Endothelial cell of hepatic sinusoid (primary cell): ENCODE measurements at regions not wholly inside any gene's neighbourhood (a gene's known extent, or its start where the extent isn't known, plus 50 kb on each side); places are given as distances from the start of the nearest gene placed in this dataset.

Source experiments
- in situ Hi-C: cut with HindIII; loops from 2 replicates; pipeline ENCODE4 v1.10.0; 2017; ENCODE audit warnings: low sequenced_read_pairs

DNA sequence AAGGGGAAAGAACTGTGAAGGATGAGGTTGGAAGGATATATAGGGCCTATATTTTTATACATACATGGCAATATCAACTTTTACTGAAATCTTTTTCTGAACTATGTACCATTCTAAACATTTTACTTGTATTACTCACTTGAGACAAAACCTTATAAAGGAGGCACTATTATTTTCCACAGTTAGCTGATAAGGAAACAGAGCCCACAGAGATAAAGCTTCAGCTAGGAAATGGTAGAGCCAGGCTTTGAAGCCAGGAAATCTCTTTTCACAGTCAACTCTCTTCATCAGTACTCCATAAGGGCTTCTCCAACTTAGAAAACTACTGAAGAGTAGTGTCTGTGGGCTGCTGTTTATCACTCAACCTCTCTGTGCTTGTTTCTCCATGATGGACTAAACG is 613.7 kb downstream of the PRELID2 start:
- in situ Hi-C loops, result no loop called here

DNA sequence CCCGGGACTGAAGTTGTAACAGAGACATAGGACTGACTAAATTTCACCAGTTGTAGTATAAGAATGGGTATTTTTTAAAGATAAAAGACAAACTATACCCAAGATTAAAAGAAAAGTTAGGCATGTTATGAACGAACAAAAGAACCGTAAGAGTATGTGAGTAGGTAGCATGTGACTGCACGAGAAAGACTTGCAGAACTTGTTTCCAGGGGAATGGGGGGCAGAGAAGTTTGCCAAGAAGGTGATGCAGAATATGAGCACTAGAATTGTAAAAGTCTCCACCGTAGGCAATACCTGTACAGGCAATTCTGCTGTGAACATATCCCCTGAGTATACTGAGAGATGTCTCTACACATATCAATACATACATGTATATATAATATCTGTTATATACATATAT is 614.7 kb downstream of the PRELID2 start:
- in situ Hi-C loops, result no loop called here

DNA sequence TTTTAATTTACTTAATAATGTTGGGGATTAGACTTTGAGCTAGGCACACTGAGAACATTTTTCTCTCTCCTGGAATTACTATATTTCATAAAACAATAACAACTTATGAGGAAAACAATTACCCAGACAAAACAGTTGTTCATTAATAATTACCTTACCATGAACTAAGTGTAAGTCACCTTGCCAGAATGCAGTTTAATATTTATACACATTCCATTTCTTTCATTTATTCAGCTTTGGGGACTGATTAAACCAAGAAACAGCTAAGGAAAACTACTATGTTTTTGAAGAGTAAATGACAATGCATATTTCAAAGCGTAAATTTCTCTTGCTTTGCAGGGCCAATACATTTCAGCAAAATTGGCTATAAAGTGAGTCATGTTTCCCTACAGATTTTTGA is 616.2 kb downstream of the PRELID2 start:
- in situ Hi-C loops, result no loop called here

DNA sequence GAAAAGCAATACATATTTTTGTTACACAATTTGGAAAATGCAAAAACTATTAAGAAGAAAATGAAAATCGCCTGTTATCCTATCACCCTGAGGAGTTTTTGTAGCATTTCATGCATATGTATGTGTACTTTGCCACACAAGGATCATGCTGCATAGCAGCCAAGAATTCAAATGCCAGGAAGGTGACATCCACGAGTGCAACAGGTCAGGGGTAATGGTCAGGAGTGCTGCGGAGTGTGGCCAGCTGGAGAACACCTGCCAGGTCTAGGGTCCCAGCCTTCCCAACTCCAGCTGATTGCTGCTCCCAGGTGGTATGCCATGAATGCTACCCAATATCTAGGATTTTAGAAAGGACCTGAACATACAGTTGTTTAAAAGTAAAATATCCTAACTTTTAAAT is 617.1 kb downstream of the PRELID2 start:
- in situ Hi-C loops, result no loop called here

DNA sequence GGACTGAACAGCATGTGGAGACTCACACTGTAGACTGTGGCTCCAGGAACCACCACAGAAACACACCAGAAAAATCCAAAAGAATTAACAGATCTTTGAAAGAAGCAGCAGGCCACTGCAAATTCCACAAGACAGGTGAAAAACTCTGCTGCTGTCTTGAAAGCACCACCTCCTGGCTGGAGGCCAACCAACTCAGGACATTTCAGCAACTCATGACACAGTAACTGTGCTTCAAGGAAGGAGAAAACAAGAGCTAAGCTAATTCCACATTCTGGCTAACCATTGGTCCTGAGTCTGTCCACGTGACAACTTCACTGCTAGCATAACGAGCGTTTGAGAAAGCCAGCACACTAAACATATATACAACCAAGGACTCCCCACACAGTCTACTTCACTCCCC is 625.1 kb downstream of the PRELID2 start:
- in situ Hi-C loops, result no loop called here

DNA sequence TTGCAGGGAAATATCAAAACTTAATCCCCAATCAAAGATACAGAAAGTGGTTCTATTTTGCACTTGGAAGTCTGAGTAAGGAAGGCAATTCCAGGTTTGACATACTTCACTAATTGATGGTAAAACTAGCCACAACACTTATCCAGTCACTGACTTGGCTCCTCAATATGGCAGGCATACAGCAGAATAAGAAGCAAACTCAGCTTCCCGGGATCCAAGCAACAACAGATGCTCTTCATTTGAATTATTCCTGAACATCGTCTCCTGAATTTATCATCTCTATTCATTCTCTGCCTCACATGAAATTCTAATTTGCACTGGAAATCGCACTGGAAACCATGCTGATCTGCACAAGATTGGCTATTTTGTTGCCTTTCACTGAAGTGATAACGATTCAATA is 629.6 kb downstream of the PRELID2 start:
- in situ Hi-C loops, result no loop called here

DNA sequence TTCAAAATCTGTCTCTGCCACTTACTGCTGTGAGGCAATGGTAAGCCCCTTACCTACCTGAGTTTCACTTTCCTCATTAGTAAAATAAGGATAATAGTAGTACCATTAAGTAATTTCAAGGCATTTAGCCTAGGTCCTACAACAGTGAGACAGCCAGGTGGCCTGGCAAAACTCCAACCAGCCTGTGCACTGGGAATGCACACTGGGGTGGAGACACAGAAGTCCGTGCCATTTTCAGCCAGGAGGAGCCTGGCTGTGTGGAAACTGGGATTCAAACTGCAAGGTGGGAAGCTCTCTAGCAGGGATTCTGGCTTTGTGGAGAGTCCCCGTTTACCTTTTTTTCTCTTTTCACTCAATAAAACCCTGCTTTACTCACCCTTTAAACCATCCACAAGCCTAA is 630.4 kb downstream of the PRELID2 start:
- in situ Hi-C loops, result no loop called here

DNA sequence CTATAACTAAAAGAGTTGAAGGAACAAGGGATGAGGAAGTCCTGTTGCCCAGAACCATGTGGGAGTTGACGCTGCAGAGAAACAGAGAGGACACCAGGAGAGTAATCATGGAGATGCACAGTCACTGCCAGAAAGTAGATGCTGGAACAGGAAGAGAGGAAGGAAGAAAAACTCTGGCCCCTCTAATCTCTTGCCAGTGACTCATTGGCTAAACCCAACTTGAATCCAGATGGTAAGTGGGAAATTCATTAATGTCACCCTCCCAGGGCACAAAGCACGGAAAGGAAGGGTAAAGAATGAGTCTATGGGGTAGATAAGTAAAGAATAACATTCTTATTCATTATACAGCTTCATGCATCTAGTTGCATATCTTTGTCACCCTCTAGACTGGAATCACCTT is 631.9 kb downstream of the PRELID2 start:
- in situ Hi-C loops, result no loop called here

DNA sequence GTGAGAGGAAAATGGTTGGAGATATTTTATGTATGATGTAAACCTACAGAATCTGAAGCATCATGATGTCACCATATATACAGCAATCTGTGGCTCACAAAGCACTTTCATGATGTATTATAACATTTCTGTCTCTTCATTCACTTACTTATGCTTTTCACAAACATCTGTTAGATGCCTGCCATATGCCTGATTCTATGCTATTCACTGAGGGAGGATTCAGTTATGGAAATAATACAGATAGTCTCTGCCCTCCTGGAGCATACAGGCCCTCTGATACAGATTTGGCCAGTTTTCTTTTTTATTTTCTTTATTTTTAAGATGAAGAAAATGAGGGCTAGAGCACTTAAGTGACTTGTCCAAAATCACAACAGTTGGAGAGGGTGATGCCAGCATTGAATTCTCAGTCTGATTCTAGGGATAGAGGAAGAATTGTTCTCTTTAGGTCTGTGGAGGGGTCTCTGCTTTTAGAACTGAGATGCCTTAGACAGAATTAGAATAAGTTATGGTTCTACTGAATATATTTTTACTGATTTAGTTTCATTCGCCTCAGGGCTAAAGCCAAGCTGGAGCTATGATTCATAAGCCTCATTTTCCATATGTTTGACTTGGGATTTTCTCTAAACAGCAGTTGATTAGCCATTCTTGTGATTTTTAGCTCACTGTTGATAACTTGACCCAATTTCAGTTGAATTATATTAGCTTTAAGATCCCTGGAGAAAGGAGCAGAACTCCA is 636.4 kb downstream of the PRELID2 start:
- in situ Hi-C loops, result no loop called here

DNA sequence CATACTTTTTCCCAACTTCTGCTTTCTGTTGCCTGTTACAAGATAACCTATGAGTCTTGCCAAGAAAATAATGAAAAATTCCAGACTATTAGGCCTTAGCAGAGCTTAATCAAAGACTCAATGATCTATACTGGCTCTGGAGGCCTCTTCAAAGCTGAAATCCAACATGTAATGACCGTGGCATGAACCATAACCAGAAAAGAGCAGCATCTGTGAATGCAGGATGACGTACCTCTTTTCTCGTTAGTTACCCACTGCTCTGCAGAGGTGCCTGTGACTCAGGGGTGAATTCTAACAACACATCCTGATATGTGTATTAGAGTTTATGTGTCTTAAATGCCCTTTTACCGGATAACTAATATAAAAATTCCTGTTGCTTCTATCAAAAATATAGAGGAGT is 645.4 kb downstream of the PRELID2 start:
- in situ Hi-C loops, result no loop called here

DNA sequence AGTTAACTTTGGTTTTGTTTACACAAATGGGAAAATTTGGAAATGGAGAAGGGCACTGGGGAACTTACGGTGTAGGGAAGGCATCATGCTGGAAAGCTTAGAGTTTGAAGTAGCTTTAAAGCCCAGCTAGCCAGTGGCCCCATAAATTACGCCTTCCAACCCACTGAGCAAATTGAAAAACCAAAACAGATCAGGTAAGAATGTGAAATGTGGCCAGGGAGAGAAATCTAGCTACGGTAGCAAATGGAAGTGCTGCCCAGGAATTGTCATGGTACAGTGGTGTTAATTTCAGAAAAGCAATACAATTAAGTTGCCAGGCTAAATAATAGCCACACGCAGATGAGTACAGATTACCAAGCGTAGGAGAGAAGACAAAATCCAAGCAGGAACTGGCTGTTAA is 654.8 kb downstream of the PRELID2 start:
- in situ Hi-C loops, result no loop called here

DNA sequence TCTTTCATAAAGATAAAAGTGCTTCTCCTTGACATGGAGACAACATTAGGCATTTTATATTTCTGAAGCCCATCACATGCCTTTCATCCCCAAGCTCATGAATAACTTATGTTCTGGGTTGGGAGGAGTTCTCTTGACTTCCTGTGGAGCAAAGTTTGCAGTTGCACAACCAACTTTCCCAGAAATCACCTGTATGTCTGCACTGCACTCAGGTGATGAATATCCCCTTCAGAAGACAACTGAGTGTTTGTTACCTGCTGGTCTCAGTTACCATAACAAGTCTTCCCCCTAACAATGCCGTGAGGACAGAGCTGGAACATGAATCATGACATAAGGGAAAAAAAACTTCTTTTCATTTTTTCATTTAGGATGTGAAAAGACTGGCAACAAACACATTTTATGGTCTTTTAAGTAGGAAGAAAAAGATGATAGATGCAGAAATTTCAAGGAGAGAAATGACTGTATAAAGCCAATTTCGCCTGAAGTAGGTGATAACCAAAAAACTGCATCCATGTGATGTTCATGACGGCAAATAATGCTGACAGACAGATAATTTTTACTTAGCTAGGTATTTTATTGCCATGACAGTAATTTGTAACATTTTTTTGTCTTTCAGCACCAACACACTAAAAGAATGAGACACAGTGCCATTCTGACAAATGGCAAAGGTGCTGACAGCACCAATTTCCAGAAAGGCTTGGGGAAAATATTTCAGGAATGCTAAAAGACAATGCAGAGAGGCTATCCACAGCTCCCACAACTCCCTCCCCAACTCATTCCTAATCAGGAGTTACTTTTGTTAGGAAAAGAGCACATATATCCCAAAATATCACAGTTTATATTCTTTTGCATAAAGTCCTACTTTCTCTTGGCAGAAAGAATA is 656.3 kb downstream of the PRELID2 start:
- in situ Hi-C loops, result no loop called here

DNA sequence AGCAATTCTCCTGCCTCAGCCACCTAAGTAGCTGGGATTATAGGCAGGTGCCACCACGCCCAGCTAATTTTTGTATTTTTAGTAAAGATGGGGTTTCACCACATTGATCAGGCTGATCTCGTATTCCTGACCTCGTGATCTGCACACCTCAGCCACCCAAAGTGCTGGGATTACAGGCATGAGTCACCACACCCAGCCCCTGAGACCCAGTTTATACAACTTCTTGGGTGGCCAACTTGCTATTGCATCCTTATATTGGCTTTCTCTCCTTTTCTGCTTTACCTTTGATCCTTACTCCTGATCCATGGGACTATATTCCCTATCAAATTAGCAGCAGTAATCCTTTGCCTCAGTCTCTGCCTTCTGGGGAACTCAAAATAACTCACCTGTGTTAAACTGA is 659.1 kb downstream of the PRELID2 start:
- in situ Hi-C loops, result no loop called here

DNA sequence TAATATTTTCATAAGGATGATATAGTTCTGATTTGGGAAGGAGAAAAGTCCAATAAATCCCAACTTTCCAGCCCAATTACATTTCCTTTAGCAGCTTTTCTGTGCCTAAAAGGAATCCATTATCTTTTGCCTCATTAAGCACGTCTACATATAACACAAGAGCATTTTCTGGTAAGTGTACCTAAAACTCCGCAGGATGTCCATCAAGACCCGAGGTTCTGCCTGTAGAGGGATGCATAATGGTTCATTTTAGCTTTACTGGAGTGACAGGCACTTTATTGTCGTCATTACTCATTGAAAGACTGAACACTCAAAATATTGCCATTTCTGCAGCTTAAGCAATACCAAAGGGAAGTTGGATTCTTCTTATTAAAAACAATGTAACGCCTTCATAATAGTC is 669.0 kb downstream of the PRELID2 start:
- in situ Hi-C loops, result no loop called here

DNA sequence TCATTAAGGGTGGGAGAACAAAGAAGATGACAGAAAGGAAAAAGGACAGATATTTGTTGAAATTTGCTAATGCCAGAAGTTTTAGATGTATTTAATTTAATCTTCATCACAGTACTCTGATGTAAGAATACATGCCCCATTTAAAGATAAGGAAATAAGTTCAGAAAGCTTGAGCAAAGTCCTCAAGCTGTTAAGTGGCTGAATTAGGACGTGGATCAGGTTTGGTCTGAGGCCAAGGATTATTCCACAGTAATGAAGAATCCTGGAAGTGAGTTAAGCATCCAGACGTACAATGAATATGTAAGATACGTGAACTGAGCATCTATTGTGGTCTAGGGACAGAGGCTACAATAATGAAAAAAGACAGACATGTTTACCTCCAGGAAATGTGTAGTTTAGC is 671.3 kb downstream of the PRELID2 start:
- in situ Hi-C loops, result no loop called here

DNA sequence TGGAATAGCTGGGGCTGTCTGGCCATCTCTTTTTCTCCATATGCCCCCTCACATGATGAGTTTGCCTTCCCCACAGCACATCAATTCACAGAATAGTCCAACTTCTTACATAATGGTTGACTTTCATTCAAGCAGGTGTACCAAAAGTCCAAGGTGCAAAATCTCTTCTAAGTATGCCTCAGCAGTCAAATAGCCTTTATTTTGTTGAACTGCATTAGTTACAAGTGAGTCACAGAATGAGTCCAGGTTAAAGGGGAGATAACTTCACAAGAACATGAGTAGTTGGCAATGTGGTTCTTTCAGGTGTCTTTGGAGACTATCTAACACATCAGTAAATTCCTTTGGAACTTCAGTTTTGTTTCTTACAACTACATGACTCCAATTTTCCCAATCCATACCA is 672.5 kb downstream of the PRELID2 start:
- in situ Hi-C loops, result no loop called here

DNA sequence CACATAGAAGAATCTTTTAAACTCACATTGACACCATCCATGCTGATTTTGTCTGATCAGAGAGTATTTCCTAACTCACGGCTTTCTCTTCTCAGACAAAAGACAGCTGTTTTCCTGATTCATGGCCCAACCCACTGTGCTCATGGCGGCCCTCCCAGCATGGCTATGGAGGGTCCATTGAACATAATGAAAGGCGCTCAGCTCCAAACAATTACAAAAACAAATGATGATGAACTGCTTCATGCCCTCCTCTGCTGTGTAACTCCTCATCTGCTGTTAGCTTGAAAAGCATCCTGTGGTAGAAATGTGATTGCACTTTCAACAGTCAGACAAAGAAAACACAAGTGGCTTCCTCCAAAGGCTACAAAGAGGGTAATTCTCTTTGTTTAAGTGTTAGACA is 673.8 kb downstream of the PRELID2 start:
- in situ Hi-C loops, result no loop called here

DNA sequence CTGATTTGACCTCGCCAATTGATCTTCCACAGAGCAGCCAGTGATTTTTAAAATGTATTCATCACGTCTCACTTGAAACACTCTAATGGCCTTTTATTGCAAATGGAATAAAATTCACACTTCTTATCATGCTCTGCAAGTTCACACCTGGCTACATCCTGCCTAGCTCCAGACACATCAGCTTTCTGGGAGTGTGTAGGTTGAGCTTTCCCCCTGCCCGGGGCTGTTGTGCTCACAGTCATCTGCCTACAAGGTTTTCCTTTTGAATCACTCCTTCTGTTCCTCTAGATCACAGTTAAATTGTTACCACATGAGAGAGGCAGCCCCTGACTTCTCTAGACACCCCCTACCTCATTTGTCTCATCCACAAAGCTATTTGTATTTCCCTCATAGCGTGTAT is 674.5 kb downstream of the PRELID2 start:
- in situ Hi-C loops, result no loop called here

DNA sequence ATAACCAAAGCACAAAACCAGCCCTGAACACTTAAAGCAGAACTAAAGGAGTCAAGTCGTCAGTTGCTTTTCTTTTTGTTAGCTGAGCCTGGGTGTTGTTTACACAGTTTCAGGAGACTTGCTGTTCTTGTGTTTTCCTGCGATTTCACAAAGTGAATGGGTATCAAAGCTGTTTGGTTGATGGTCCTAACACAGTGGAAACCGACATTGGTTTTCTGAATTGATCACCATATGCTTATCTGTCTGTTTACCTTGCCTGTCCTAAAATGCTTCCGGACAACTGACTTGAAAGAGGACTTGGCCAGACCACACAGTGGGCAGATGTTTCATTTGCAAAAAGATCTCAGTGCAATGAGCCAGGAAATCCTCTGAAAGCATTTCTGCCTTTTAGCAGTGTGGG is 676.4 kb downstream of the PRELID2 start:
- in situ Hi-C loops, result no loop called here

DNA sequence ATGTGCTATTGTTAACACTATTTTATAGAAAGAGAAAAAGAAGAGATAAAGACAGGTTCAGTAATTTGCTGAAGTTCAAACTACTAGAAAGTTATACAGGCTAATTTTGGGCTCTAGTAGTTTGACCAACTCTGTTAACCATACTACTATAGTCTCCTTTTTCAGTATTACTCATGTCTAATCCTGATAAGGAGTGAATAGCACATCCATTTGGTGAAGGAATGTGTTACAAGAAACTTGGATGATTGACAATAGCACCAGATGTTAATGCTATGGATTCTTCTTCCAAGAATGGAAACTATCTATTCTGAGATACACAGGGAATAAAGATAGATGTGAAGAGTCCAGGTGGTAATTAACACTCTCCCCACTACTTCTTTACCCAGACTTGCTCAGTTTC is 677.3 kb downstream of the PRELID2 start:
- in situ Hi-C loops, result no loop called here

DNA sequence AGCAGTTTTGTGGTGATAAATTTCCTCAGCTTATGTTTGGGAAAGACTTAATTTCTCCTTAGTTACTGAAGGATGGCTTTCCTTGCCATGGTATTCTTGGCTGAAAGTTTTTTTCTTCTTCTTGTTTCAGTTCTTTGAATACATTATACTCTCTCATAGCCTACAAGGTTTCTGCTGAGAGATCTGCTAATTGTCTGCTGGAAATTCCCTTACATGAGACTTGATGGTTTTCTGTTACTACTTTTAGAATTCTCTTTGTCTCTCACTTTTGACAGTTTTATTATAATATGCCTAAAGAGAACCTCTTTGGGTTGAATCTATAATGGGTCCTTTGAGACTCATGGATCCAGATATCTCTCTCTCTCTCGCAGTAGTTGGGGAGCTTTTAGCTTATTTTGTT is 693.6 kb downstream of the PRELID2 start:
- in situ Hi-C loops, result no loop called here

DNA sequence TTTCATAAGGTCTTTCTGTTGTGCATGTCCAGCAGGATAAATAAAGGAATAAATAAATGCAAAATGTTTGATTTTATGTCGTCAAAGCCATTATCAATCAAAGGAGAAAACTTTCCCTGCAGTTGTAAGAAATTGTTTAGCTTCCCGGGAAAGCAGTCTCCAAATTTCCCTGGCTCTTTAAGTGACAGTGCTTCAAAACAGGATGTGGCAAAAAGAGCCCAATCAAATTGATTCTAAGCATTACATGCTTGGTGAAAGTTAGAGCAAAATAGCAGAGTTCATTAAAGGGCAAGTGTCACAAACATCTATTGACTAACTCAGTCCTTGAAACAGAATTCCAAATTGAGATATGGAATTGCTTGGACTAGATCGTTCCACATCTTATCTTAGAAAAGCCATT is 704.1 kb downstream of the PRELID2 start:
- in situ Hi-C loops, result no loop called here
